Parathyroid adenoma (tissue), 2 donors: ENCODE measurements at regions not wholly inside any gene's neighbourhood (a gene's known extent, or its start where the extent isn't known, plus 50 kb on each side); places are given as distances from the start of the nearest gene placed in this dataset.

ENCODE experiments used
- H2AFZ ChIP-seq: fragments of 300-600 bp; sonication (generic); one replicate; pipeline ENCODE4 v1.7.0; 2017; ENCODE audit warnings: antibody characterized with exemption, mild to moderate bottlenecking
- H3K27ac ChIP-seq: fragments of 300-600 bp; sonication (generic); one replicate; pipeline ENCODE4 v1.7.0; 2017
- H3K27me3 ChIP-seq: fragments of 300-600 bp; sonication (generic); one replicate; pipeline ENCODE4 v1.7.0; 2017; ENCODE audit warnings: low read length; ENCODE audit not compliant: control insufficient read depth, insufficient read depth
- H3K36me3 ChIP-seq: fragments of 300-600 bp; sonication (generic); one replicate; pipeline ENCODE4 v1.7.0; 2017; ENCODE audit warnings: low read length; ENCODE audit not compliant: control insufficient read depth, insufficient read depth
- H3K4me1 ChIP-seq: fragments of 300-600 bp; sonication (generic); one replicate; pipeline ENCODE4 v1.7.0; 2017; ENCODE audit warnings: control low read depth
- H3K4me2 ChIP-seq: fragments of 300-600 bp; sonication (generic); one replicate; pipeline ENCODE4 v1.7.0; 2017; ENCODE audit warnings: low read length
- H3K4me3 ChIP-seq: fragments of 300-600 bp; sonication (generic); one replicate; pipeline ENCODE4 v1.7.0; 2017; ENCODE audit warnings: low read depth, low read length
- H3K79me2 ChIP-seq: fragments of 300-600 bp; sonication (generic); one replicate; pipeline ENCODE4 v1.7.0; 2017; ENCODE audit warnings: control low read depth
- H3K9ac ChIP-seq: fragments of 300-600 bp; sonication (generic); one replicate; pipeline ENCODE4 v1.7.0; 2017; ENCODE audit warnings: mild to moderate bottlenecking
- H3K9me3 ChIP-seq: fragments of 300-600 bp; sonication (generic); one replicate; pipeline ENCODE4 v1.7.0; 2017; ENCODE audit warnings: low read length; ENCODE audit not compliant: control insufficient read depth
- CTCF ChIP-seq: fragments of 300-600 bp; sonication (generic); IDR thresholded peaks from one replicate; pipeline ENCODE4 v1.7.0; 2017; ENCODE audit warnings: antibody characterized with exemption, mild to moderate bottlenecking
- donor health status: primary hyperparathyroidism.

GRCh38 chr5:2586016-2586715 is 165.3 kb downstream of the IRX2 start:
- TF ChIP-seq CTCF = no peak
- no peaks in the 10 kb centered on the region for H3K79me2 ChIP-seq
- H2AFZ ChIP-seq = no peak overlapping the region
- no peak overlapping the region for H3K4me3 ChIP-seq
- no peak overlapping the region for H3K4me2 ChIP-seq
- no peaks in the 10 kb centered on the region for H3K27me3 ChIP-seq
- no peaks in the 10 kb centered on the region for H3K4me1 ChIP-seq
- H3K36me3 ChIP-seq = no peaks in the 10 kb centered on the region
- H3K9me3 ChIP-seq = no peaks in the 10 kb centered on the region
- no peak overlapping the region for H3K27ac ChIP-seq
- H3K9ac ChIP-seq = no peak overlapping the region

- no peak overlapping the region for H3K27ac ChIP-seq
- TF ChIP-seq CTCF = no peak
- no peaks in the 10 kb centered on the region for H3K27me3 ChIP-seq
- H3K9me3 ChIP-seq = no peaks in the 10 kb centered on the region
- H3K36me3 ChIP-seq = no peaks in the 10 kb centered on the region
- no peaks in the 10 kb centered on the region for H3K4me1 ChIP-seq
- no peak overlapping the region for H3K9ac ChIP-seq
- H3K4me3 ChIP-seq = no peak overlapping the region
- H3K4me2 ChIP-seq = no peak overlapping the region
- H3K79me2 ChIP-seq = no peaks in the 10 kb centered on the region
- H2AFZ ChIP-seq = no peak overlapping the region
These were observed 166.8 kb downstream of the IRX2 start for GRCh38 chr5:2584579-2585269.

DNA sequence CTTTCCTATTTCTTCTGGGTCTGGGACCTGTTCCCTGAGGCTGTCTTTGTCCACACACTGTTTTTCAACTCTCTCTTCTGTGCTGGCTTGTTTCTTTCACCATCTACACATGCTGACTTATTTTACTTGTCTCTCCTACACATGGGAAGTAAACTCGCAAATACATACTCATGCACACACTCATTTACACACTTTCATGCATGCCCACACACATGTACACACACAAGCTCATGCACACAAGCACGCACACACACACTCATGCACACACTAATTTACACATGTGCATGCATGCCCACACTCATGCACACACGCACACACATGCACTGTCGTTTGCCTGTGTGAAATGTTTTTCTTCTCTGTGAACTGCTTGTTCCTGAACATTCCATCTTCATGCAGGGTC is 169.0 kb downstream of the IRX2 start:
- Histone ChIP-seq H3K36me3 (no peaks in the 10 kb centered on the region), H2AFZ (no peak overlapping the region), H3K4me3 (no peak overlapping the region), H3K9me3 (no peaks in the 10 kb centered on the region), H3K79me2 (no peaks in the 10 kb centered on the region), H3K27me3 (no peaks in the 10 kb centered on the region), H3K4me2 (no peak overlapping the region), H3K4me1 (no peaks in the 10 kb centered on the region), H3K9ac (no peak overlapping the region), H3K27ac (no peak overlapping the region)
- TF ChIP-seq CTCF = no peak

DNA sequence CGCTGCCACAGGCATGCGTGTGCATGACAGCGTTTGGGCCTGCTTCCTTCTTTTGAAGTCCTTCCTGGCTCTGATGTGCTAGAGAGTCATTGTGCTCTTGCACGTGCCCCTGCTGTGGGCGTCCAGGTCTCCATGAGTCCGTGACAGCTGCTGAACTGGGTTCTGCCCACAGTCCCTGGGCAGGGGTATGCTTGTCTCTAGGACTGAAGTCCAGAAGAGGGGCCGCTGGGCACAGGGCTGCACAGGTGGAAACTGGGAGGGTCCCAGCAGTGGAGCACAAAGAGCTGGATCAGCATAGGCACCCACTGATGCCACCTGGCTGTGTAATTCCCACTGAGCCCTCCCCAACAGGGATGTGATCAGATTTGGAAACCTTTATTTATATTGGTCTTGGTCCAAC is 169.4 kb downstream of the IRX2 start:
- Histone ChIP-seq H3K4me2 (no peak overlapping the region), H3K4me3 (no peak overlapping the region), H3K27ac (no peak overlapping the region), H3K4me1 (no peaks in the 10 kb centered on the region), H3K36me3 (no peaks in the 10 kb centered on the region), H3K27me3 (no peaks in the 10 kb centered on the region), H3K9me3 (no peaks in the 10 kb centered on the region), H2AFZ (no peak overlapping the region), H3K79me2 (no peaks in the 10 kb centered on the region), H3K9ac (no peak overlapping the region)
- no peak for TF ChIP-seq CTCF

GRCh38 chr5:2581418-2581817 is 170.1 kb downstream of the IRX2 start:
- no peak overlapping the region for H3K9ac ChIP-seq
- no peak for TF ChIP-seq CTCF
- H3K9me3 ChIP-seq = no peaks in the 10 kb centered on the region
- no peaks in the 10 kb centered on the region for H3K36me3 ChIP-seq
- no peak overlapping the region for H3K27ac ChIP-seq
- H3K4me3 ChIP-seq = no peak overlapping the region
- no peak overlapping the region for H3K4me2 ChIP-seq
- no peak overlapping the region for H2AFZ ChIP-seq
- H3K27me3 ChIP-seq = no peaks in the 10 kb centered on the region
- no peaks in the 10 kb centered on the region for H3K4me1 ChIP-seq
- no peaks in the 10 kb centered on the region for H3K79me2 ChIP-seq
